Right ventricle myocardium superior (tissue), 1 donor: ENCODE measurements at regions not wholly inside any gene's neighbourhood (a gene's known extent, or its start where the extent isn't known, plus 50 kb on each side); places are given as distances from the start of the nearest gene placed in this dataset.
"Not testable (repeated sequence)": the region's sequence is repeated elsewhere in the genome, so short reads cannot be mapped to it uniquely, and the experiment has no call there.

Experiments
- ATAC-seq: fragments of 200-7000 bp; cut with Tn5 transposase; one replicate; pipeline ENCODE4 v1.9.1; 2020; ENCODE audit warnings: mild to moderate bottlenecking; ENCODE audit not compliant: poor library complexity
- DNase-seq: peaks from one replicate; pipeline ENCODE4 v3.0.0-alpha.2; 2020
- intact Hi-C: fragments of 100-400 bp; cut with DNase I; formaldehyde crosslinking; loops from one replicate; pipeline ENCODE4 v1.11.2; 2022
- donor health status: DM: no; HTN: yes; CAD: no; lungs with severe emphysema.

DNA sequence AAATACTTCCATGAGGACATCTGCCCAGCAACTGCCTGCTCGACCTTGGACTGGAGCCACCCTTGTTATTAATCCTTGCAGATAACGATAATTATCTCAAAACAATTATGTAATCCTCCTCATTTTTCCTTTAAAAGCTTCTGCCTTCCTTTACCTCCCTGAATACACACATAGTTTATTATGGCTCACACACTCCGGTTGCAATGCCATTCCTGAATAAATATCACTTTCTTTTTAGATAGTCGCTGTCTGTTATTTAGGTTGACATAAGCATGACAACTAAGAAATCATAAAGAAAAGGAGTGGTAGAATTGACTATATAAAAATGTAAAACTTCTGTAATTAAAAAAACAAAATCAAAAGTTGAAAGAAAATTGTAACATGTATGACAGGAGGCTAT, 64.8 kb downstream of the B4GALT7 start:
- intact Hi-C loops, ATAC-seq, DNase-seq: not testable (repeated sequence)

GRCh38 chr5:177665172-177665571, 65.2 kb downstream of the B4GALT7 start:
- ATAC-seq, intact Hi-C loops, DNase-seq: not testable (repeated sequence)

GRCh38 chr5:177665960-177666359, 66.0 kb downstream of the B4GALT7 start:
- DNase-seq, intact Hi-C loops, ATAC-seq: not testable (repeated sequence)

DNA sequence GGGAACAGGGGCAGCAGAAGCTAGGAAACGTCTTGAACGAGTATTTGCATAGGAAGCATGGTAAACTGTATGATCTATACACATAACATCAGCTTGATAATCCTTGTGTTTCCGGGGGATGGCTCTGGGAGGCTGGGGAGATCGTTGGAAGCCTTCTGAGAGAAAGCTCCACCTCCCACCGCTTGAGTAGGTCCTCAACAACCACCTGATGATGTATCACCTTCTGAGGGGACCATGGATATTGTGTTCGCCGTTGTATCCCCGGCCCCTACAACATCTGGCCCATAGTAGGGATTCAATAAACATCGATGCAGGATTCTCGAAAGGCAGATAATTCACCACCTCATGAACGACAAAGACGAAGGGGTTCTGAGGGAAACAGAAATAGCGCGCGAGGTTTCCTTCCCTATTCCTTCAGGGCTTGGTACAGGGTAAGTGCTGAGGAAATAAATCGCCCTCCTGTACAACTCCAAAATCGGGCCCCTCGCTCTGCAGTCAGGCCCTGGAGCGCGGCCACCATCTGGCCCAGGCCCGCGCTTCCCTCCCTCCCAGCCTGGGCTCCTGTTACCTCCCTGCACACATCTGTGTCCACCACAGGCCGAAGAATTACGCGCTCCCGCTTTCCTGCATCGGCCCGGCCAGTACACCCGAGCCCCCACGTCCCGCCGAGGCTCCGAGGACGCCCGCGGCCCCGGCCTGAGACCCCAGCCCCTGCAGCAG, 71.3 kb downstream of the B4GALT7 start:
- ATAC-seq, result peak; percentile 75
- intact Hi-C loops, result not testable (repeated sequence)

GRCh38 chr5:177671755-177672690, 72.1 kb downstream of the B4GALT7 start:
- ATAC-seq, result peak; percentile 93
- peak; percentile 87 for DNase-seq
- intact Hi-C loops, result not testable (repeated sequence)

More for the DNA sequence above, 71.3 kb downstream of the B4GALT7 start:
- DNase-seq, result not testable (repeated sequence)
